GM21367 (cell line): ENCODE measurements at regions not wholly inside any gene's neighbourhood (a gene's known extent, or its start where the extent isn't known, plus 50 kb on each side); places are given as distances from the start of the nearest gene placed in this dataset.

Source experiments
- ATAC-seq: cut with Tn5 transposase; IDR thresholded peaks from one replicate; pipeline ENCODE4 v1.9.1; 2021; ENCODE audit not compliant: unreplicated experiment

DNA sequence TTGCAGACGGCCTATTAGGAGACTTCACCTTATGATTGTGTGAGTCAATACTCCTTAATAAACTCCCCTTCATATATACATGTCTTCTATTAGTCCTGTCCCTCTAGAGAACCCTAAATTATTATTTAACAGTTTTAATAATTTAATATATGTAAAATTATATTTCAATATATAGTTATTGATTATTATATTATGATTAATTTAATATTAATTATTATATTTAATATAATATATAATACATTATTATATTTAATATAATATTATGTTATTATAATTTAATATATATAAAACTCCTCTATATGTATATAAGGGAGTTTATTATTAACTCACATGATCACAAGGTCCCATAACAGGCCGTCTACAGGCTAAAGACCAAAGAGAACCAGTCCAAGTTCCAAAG, 533.2 kb downstream of the ARAP2 start:
- ATAC-seq = no peak

DNA sequence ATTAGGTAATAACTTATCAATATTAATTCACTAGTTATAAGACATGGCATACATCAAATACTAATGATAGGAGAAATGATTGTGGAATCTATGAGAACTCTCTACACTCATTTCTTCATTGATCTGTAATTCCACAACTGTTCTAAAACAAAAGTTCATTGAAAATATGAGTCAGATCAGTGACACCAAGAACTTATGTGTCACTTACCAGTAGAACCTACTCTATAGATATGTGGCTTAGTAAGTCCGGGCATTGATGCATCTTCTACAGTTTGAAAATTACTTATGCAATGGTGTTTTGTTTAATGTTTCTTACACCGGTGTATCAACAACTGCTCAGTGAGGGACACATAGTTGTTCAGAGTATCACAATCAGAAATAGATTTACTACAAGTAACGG, 520.3 kb downstream of the ARAP2 start:
- no peak for ATAC-seq

DNA sequence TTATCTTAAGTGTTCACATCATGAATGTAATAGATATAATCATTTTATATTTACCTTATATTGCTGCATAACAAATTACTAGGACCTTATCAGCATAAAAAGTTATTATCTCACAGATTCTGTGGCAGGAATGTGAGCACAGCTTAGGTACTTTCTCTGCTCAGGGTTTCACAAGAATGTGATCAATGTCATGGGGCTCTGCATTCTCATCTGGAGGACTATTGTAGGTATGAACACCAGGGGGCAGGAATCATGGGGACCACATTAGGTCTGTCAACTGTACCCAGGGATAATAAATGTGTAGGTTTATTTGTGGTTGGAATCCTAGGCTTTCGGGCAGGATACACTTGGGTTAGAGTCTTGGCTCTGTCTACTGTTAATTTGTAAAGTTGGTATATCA, 519.2 kb downstream of the ARAP2 start:
- no peak for ATAC-seq

DNA sequence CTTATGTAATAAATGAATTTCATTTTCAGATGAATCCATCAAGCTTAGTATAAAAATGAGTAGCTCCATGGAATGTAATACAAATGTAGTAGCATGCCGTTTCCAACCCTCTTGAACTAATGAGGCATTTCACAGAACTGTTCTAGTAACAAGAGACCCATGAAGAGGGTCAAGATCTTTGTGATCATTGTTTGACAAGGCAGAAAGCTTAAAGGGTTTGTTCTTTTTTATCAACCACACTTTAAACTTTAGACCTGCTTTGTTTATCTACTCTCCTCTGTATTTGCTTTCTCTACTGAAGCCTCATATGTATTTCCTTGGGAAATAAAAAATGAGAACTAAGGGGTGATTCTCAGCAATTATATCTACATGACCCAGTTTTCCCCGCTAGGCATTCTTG, 513.9 kb downstream of the ARAP2 start:
- no peak for ATAC-seq

DNA sequence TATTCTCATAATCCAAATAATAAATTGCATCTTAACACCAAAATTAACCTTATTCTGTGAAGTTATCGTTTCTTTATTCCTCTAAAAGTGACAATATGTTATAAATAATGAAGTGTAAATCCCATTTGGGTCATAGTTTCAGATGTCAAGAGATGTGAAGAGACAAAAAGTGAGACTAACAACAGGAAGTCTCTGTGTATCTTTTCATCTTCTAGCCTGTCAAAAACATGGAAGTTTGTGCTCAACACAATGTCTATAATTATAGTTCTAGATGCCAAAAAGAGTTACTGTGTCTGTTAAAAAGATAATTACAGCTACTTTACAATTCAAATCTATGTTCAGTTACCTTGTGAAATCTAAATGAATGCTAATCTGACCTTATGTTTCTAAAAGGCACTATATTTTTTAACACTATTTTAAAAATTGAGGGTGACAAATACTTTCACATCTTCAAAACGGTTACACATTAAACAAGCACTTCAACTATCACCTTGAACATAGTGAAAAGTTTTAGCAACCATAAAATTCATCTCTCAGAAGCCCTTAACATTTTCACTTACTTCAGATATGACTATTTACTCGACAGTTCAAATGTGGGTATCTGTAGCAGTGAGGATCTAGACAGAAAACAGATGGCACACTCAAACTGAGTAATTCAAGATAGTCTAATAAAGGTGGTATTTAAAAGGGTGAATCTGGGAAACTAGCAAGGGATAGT, 509.8 kb downstream of the ARAP2 start:
- no peak for ATAC-seq

DNA sequence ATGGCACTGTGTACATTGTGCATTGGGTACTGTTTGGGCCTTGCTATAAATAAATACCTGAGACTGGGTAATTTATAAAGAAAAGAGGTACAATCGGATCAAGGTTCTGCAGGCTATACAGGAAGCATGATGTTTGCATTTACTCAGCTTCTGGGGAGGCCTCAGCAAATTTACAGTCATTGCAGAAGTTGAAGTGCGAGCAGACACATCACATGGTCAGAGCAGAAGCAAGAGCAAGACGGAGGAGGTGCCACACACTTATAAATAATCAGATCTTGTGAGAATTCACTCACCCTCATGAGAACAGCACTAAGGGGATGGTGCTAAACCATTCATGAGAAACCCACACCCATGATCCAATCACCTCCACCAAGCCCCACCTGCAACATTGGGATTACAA, 505.0 kb downstream of the ARAP2 start:
- ATAC-seq = no peak

DNA sequence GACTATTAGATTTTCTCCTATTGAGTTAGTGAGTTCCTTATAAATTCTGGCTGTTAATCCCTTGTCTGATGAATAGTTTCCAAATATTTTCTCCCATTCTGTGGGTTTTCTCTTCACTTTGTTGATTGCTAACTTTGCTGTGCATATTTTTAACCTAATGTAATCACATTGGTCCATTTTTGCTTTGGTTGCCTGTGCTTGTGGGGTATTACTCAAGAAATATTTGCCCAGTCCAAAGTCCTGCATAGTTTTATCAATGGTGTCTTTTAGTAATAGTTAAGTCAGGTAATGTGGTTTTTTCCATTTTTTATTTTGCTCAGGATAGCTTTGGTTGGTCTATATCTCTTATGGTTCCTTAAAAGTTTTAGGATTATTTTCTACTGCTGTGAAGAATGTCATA, 490.3 kb downstream of the ARAP2 start:
- no peak for ATAC-seq

DNA sequence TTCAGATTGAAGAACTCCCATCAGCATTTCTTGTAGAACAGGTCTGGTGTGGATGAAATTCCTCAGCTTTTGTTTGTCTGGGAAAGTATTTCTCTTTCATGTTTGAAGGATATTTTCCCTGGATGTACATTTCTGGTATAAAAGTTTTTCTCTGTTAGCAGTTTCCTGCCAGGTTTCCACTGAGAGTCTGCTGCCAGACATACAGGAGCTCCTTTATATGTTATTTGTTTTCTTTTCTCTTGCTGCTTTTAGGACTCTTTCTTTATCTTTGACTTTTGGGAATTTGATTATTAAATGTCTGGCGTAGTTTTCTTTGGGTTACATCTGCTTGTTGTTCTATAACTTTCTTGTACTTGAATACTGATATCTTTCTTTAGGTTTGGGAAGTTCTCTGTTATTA, 486.5 kb downstream of the ARAP2 start:
- ATAC-seq = no peak

DNA sequence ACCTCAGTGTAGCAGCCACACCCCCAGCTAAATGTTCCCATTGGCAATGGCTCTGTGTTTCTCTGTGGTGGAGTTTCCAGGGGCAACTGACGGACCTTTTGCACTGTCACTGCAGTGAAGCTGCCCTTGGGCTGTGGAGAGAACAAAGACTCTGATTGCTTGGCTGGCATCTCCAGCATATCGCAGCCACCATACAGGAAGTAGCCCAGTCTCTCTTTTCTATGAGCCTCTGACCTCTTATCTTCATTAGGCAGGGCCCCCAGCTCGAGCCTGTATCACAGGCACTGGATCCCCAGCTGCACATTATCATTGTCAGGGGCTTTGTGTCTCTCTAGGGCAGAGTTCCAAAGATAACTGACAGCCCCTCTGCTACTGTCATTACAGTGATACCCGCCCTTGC, 483.5 kb downstream of the ARAP2 start:
- no peak for ATAC-seq

DNA sequence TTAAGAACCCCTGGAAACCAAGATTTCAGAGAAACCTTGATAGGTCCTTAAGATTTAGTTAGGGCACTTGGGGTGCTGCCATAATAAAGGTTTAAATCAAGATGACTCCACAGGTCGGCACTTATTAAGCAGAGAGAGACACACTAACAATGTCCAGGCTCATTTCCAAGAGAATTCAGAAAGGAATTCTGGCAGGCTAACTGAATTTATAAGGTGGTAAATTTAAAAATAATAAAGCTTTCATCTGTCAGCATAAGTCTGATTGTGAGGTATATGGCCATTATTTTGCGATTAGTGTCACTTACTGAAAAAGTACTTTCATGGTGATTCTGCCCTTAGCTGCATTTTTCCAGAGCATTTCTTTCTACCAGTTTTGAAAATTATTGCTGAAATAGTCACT, 472.7 kb downstream of the ARAP2 start:
- ATAC-seq = no peak

DNA sequence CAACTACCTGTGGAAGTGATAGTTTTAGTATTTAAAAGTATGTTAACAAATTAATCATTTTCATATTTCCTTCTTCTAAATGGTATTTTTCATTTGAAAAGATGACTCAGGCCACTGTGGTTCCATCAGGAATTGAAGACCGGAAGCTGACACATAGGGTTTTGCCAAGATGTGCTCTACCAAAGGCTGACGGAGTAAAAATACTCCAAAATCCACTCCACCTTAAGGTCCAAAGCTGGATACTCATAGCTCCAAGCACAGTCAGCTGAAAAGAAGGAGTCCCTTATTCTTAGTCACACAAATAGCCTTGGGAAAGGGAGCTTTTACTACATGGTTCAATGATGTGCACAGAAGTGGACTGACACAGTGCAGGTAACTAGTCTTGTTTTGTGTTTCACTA, 472.0 kb downstream of the ARAP2 start:
- ATAC-seq = no peak

DNA sequence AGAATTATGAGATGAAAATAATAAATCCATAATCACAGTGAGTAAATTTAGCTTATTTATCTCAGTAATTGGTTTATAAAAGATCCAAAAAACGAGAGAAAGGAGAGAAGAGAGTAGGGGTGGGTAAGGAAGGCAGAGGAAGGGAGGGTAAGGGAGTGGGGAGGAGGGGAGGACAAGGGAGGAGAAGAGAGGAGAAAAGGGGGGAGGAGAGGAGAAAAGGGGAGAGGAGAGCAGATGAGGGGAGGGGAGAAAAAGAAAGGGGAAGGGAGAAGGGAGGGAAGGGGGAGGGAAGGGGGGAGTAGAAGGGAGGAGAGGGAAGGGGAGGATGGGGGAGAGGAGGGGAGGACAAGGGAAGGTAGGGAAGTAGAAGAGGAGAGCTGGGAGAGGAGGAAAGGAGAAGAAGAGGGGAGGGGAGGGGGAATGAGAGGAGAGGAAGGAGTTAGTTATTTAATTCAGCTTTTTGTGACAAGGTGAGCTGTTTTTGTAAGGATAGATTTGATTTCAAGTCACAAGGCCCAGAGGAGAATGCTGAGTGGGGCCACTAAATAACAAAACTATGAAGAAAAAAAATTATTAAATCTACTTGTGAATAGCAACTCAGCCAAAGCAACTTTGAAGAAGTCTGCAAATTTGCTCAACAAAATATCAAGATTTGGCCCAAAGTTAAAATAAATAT, 454.3 kb downstream of the ARAP2 start:
- ATAC-seq = no peak

DNA sequence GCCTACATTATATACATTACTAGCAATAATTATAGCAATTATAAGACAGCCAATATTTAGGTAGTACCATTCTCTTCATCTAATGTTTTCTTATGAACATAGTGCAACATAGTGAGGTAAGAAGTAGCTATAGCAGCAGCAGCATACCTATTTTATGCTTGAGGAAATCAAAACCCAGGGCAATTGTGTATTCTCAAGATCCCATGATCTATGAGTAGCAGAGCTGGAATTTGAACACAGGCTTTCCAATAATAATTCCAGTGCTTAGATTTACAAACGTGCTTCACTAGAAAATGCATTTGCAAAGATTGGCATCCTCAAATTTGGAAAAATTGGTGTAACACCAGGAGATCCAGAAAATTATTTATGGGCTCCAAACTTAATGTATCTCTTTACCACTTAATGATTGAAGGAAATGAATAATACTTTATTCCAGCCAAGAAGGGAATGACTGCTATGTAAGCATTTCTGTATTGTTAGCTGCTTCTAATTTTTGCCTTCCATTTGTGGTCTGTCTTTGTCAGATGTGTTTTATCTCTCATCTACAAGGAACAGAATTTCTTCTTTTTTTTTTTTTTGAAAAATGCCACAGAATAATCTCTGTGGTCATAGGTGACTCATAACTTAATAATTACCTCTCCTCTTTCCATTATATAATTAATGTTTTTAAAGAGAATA, 451.1 kb downstream of the ARAP2 start:
- ATAC-seq = no peak

DNA sequence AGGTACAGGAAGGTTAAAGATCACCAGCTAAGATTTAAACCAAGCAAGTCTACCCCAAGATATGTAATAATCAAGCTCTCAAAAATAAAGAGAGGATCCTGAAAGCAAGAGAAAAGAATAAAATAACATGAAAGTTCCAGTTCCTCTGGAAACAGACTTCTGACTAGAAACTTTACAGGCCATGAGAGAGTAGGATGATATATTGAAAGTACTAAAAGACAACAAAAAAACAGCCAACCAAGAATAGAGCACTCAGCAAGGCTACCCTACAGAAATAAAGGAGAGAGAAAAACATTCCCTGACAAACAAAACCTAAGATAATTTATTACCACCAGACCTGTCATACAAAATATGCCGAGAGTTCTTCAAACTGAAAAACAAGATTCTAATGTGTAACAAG, 450.5 kb downstream of the ARAP2 start:
- ATAC-seq = no peak

DNA sequence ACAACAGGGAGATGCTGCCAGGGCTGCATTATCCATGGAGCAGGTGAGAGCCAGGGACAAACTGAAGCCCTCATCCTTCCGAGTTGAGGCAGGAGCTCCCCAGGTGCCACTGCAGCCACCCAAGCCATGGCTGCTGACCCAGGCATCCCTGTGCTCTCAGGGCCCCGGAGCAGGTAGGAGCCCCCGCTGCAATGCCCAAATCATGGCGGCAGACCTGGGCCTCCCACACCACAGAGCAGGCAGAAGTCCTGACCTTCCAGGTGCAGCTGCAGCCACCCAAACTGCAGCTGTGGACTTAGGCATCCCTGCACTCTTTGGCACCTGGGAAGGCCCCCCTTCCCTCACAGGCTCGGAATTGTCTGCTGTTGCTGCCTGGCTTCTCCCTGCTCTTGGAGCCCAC, 443.6 kb downstream of the ARAP2 start:
- ATAC-seq = no peak

DNA sequence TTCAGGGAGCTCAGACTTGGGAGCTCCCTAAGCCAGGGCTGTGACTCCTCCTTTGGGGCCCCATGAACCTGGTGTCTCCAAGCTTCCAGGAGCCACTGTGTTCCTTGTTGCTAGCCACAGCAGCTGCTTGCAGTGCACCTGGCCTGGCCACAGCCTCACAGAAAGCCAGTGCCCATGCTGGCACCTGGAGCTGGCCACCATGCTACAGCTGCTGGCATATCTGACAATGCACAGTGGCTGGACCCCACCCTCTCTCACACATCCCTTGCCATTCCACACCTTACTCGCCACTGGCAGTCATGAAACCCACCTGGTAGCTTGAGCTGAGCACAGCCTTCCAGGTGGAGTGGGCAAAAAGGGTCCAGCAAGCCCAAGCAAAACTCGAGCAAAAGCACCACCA, 441.7 kb downstream of the ARAP2 start:
- no peak for ATAC-seq

DNA sequence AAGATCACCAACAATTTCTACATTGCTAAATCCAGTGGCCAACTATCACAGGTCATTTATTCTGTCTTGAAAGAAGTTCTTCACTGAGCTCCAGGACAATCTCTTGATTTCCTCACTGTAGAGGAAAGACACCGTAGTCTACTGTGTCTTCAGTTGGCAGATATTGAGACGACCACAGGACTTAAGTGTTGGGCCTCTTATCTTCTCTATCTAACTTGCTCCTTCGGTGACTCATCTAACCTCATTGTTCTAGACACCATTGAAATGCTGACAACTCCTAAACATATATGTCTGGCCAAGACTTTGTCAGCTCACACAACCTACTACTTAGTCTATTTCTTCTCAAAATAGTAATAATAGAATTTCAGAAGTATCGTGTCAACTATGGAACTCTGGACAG, 425.8 kb downstream of the ARAP2 start:
- no peak for ATAC-seq

DNA sequence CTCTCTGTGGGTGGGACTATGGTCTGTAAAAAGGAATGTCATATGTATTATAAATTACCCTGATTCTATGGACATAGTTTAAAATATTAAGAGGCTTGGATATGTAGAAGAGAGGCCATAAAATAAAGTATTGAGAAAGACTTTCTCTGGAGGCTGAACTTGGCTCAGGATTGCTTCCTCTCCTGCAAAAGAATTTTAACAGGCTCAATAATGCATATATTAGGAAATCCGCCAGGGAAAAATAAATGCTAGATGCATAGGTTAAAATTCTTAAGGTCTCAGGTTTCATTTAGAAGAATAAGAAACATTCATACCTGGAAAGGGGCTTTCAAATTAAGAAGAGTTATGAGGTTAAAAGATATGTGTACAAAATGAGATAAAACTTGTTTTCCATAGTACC, 424.3 kb downstream of the ARAP2 start:
- ATAC-seq = no peak

DNA sequence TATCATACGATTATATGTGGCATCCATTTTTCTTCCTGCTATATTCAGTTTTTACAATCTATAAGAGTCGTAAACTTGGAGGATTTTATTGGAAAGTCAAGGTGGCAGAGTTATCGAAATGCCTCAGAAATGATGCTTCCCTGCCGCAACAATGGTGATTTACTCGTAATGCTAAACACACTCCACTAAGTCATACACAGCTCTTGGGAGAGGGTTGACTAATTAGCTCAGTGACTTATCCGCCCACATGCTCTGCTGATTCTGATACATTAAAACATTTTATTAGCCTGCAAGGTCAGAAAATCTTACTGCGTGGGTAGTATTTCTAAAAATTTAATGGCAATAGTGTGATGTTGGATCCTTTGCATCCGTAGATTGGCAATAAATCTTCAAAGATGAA, 420.1 kb downstream of the ARAP2 start:
- no peak for ATAC-seq

DNA sequence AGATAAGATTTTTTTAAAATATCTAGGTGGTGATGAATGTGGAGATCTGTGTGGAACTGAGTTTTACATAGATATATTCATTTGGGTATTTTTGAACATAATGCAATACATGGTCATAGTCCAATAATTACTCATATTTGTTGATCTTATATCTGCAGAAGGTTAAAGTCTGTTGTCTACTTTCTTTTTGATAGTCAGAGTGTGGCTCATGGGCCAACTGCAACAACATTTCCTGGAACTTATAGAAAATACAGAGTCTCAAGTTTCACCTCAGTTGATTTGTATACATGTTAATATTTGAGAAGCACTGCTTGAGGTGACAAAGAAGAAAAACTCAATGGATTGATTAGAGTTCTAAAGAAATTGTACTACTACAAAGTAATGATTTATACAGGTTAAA, 408.4 kb downstream of the ARAP2 start:
- no peak for ATAC-seq

DNA sequence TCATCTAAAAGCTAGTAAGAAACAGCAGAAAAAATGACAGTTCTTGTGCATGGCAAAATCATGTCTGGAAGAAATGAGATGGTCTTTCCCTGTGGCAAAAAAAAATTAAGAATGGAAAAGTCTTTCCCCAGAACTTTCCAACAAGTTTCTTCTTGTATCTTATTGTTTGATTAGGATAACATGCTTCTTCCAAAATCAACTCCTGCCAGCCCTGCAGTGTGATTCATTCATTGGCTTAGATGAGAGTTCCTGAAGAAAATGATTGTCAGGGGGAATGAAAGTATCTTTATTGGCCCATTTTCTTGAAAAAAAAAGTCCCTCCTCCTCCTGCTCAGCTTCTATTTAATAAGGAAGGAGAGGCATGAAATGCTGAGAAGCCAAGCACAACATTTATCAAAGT, 407.7 kb downstream of the ARAP2 start:
- ATAC-seq = no peak

DNA sequence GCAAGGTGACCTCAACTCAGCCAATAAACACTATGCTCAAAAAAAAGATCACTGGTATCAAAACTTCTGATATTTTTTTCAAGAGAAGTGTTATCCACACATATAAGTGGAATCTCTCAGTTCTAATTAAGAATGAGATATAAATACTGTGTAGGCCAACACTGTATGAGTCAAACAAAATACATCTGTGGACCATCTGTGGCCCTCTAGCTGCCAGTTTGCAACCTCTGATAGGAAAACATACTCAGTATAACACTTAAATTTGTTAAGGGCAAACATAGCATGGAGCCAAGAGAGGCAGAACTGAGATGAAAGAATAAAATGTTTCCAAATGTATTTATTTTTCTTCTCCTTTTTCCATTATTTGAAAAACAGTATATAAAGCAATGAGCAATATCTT, 377.3 kb downstream of the ARAP2 start:
- ATAC-seq = no peak
